GM21526 (cell line): ENCODE measurements at regions not wholly inside any gene's neighbourhood (a gene's known extent, or its start where the extent isn't known, plus 50 kb on each side); places are given as distances from the start of the nearest gene placed in this dataset.
"Not testable (repeated sequence)": the region's sequence is repeated elsewhere in the genome, so short reads cannot be mapped to it uniquely, and the experiment has no call there.

Experiments
- ATAC-seq: cut with Tn5 transposase; IDR thresholded peaks from one replicate; pipeline ENCODE4 v1.9.1; 2021; ENCODE audit warnings: moderate library complexity; ENCODE audit not compliant: unreplicated experiment, low FRiP score

- no peak for ATAC-seq
Observed at GRCh38 chr3:3902161-3902560, 102.9 kb downstream of the LRRN1 start.

GRCh38 chr3:3906171-3906570 lies 106.9 kb downstream of the LRRN1 start:
- ATAC-seq: no peak

DNA sequence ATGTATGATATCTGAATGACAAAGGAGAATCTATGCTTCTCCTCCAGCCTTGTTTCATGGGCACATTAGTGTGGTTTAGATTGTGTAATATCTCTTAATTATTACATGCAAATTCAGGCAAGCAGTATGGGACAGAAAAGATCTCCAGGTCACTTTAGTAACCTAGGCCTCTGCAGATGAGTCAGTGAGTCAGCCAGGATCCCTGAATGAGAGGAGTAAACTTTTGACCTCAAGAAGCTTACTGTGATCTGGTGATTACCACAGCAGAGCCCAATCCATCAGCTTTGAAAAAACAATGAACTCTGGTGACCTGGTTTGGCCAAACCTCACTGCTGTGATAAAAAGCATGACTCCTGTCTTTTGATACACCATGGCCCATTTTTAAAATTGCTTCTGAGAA lies 107.8 kb downstream of the LRRN1 start:
- no peak for ATAC-seq

- ATAC-seq: no peak
Observed at GRCh38 chr3:3918763-3919162, 119.5 kb downstream of the LRRN1 start.

- ATAC-seq: no peak
Observed at GRCh38 chr3:3919316-3919715, 120.1 kb downstream of the LRRN1 start.

GRCh38 chr3:3923619-3924018 lies 124.4 kb downstream of the LRRN1 start:
- no peak for ATAC-seq

DNA sequence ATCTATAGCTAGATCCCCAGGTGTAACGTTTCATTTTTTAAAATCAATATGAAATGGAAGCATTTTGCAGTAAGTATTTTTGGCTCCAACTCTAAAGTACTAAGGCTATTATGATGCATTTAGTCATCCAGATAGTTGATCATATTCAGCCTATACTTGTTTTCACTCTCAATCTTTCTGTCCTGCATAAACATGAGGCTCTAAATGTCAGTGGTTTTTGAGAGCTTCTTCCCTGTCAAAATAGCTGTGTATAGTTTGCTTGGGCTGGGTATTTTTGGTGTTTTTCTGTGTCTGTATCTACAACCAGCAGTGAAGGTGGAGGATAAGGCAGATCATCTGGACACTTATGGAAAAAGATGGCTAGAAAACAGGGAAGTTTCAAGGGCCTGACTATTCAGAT lies 128.0 kb downstream of the LRRN1 start:
- no peak for ATAC-seq

DNA sequence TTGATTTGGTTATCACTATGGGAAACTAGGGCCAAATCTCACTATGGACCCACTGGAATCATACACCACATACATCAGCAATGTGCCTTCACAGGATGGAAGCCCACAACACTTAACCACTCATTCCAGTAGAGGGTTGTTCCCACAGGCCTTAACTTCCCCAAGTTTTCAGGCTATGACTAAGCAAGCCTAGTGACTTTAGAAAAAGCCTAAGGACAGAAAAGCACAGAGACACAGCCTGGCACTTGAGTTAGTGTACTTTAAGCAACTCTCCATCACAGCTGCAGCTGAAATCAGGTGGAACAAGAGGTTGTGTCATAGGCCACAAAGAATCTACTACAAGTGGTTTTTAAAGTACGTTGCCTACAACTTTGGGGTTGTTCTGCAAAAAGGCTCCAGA lies 128.7 kb downstream of the LRRN1 start:
- no peak for ATAC-seq

DNA sequence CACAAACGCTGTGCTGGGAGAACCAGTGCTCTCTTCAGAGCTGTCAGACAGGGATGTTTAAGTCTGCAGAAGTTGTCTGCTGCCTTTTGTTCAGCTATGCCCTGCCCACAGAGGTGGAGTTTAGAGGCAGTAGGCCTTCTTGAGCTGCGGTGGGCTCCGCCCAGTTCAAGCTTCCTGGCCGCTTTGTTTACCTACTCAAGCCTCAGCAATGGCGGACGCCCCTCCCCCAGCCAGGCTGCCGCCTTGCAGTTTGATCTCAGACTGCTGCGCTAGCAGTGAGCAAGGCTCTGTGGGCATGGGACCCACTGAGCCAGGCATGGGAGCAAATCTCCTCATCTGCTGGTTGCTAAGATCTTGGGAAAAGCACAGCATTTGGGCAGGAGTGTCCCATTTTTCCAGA lies 142.1 kb downstream of the LRRN1 start:
- not testable (repeated sequence) for ATAC-seq

DNA sequence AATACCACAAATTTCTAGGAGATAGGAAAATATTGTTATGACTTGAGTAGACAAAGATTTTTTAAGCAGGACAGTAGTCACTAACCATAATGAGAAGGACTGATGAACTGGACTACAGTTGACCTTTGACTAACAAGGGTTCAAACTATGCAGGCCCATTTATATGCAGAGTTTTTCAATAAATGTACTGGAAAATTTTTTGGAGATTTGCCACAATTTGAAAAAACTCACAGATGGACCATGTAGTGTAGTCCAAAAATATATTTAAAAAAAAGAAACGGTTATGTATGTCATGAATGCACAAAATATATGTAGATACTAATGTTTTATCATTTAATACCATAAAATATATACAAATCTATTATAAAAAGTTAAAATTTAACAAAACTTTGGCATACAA lies 151.8 kb downstream of the LRRN1 start:
- ATAC-seq: no peak

DNA sequence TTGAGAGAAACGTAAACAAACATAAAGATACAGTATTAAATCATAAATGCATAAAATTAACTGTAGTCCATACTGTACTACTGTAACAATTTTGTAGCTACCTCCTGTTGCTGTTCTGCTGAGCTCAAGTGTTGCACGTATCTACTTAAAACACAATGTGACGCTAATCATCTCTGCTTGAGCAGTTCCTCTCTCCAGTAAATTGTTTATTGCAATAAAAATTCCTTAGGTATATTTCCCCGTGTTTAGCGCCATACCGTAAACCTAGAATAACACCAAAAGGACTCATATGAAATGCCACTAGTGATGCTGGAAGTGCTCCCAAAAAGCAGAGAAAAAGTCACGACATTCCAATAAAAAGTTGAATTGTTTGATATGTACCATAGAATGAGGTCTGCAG lies 152.3 kb downstream of the LRRN1 start:
- ATAC-seq: no peak

DNA sequence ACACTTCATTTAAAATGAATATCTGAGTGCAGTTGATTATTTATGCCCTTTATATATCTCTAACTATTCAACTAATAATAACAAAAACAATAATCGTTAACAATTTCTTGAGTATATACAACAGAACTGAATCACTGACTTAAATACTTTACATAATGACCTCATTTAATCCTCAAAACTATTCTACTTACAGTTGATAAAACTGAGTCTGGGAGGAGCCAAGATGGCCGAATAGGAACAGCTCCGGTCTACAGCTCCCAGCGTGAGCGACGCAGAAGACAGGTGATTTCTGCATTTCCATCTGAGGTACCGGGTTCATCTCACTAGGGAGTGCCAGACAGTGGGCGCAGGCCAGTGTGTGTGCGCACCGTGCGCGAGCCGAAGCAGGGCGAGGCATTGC lies 163.6 kb downstream of the LRRN1 start:
- not testable (repeated sequence) for ATAC-seq

- ATAC-seq: no peak
Observed at GRCh38 chr3:3984053-3984452, 184.8 kb downstream of the LRRN1 start.

DNA sequence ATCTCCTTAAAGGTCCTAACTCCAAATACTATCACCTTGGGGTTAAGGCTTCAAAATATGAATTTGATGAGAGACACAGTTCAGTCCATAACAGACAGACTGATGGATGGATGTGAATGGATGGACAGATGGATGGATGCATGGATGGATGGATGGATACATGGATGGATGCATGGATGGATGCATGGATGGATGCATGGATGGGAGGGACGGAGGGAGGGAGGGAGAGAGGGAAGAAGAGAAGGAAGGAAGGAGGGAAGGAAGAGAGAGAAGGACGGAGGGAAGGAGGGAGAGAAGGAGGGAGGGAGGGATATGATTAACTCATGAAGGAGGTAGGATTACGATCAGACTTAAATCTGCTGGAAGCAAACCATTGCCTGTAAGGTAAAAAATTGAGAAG lies 192.4 kb downstream of the LRRN1 start:
- ATAC-seq: no peak

GRCh38 chr3:3992312-3992874 lies 193.2 kb downstream of the LRRN1 start:
- no peak for ATAC-seq

GRCh38 chr3:3998140-3998922 lies 199.1 kb downstream of the LRRN1 start:
- ATAC-seq: peak; percentile 83

GRCh38 chr3:3999340-3999739 lies 200.1 kb downstream of the LRRN1 start:
- not testable (repeated sequence) for ATAC-seq

- no peak for ATAC-seq
Observed at GRCh38 chr3:4001976-4002375, 202.7 kb downstream of the LRRN1 start.

DNA sequence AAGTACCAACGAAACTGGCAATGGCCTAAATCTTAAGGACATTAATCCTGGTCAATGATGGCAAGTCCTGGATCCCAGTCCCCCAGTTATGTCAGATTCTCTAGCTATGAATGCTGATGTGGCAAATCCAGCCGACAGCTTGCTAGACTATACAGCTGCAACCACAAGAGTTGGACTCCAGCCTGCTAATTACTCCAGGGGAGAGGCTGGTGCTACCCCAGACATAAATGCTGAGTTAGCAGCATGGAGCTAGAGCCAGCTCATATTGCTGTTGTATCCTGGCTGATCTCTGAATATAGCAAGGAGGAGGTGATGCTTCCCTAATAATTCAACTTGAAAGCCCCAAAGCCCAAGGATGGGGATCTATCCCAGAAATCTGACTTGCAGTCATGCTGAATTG lies 207.1 kb downstream of the LRRN1 start:
- no peak for ATAC-seq

DNA sequence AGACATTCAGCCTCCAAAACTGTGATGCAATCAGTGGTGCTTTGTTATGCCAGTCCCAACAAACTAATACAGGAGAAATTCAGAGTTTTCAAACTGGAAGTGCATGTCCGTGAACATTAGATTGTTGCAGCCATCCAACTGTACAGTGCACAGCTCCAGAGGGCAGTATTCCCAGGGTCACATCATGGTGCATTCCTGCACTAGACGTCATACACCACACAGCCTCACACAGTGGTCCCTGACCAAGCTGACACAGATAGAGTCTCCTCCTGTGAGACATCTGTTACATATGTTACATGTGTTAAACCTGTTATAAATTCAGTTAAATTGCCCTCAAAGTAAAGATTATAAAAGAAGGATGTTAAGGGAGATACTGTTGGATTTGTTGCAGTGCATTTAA lies 209.0 kb downstream of the LRRN1 start:
- no peak for ATAC-seq

DNA sequence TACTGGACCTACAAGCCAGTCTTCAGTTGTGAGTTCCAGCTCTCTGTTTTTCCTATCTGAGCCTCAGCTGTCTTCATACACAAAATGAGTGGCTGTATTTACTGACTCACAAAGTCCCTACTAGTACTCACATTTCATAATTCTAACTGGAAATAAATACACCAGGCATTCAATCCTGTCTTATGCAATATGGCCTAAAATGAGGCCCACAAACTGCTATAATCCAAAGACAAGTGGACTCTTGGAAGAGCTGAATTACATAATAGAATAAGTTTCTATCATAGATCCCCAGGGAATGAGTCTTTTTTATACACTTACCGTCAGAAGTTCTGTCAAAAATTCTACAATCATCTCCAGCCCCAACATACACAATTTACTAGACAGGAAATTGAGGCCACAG lies 211.9 kb downstream of the LRRN1 start:
- ATAC-seq: no peak

DNA sequence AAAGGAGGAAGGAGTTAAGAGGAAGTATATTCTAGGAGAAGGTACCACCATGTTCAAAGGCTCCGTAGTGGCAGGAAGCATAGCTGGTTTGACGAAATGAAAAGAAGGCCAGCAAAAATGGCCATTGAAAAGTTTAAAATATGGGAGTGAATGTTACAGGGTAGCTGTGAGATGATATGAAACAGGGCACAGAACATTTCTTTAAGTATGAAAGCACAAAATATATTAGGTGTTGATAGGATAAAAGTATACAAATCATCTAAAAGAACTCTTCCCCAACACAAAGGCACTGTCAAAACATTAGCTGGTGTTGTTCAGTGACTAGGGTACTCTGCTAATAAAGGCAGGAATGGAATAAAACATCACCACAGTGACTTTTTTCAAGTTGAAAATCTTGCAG lies 216.2 kb downstream of the LRRN1 start:
- no peak for ATAC-seq
